Testis (tissue), 2 donors: ENCODE measurements at regions not wholly inside any gene's neighbourhood (a gene's known extent, or its start where the extent isn't known, plus 50 kb on each side); places are given as distances from the start of the nearest gene placed in this dataset.

Experiments
- DNase-seq: peaks from one replicate; pipeline ENCODE4 v3.0.0-alpha.2; 2019
- H3K27ac ChIP-seq, 2 donors: fragments of 200-600 bp; sonication (generic); one replicate each; pipeline ENCODE4 v1.5.1; 2019
- H3K27me3 ChIP-seq: fragments of 200-600 bp; sonication (generic); one replicate; pipeline ENCODE4 v1.5.1; 2019
- H3K36me3 ChIP-seq: fragments of 200-600 bp; sonication (generic); one replicate; pipeline ENCODE4 v1.5.1; 2017; ENCODE audit warnings: low read depth; ENCODE audit errors: missing control alignments
- H3K4me1 ChIP-seq: fragments of 200-600 bp; sonication (generic); one replicate; pipeline ENCODE4 v1.5.1; 2019
- H3K4me3 ChIP-seq, 2 donors: fragments of 200-600 bp; sonication (generic); one replicate each; pipeline ENCODE4 v1.5.1; 2017 to 2019
- H3K9me3 ChIP-seq: fragments of 200-600 bp; sonication (generic); one replicate; pipeline ENCODE4 v1.5.1; 2017
- CTCF ChIP-seq, 3 experiments: fragments of 450-650 bp in 2 of 3; fragments of 200-600 bp in 1 of 3; sonication (generic) in 1 of 3; IDR thresholded peaks; one replicate each; pipeline ENCODE4 v1.5.1; 2016 to 2019; ENCODE audit warnings: antibody characterized with exemption in 3 of 3, mild to moderate bottlenecking in 2 of 3, moderate library complexity in 1 of 3
- POLR2A ChIP-seq: fragments of 450-650 bp; IDR thresholded peaks from one replicate; pipeline ENCODE4 v1.6.1; 2017; ENCODE audit warnings: antibody characterized with exemption, mild to moderate bottlenecking, moderate library complexity
- WGBS, 2 donors: methylation state at CpG; one replicate each; pipeline ENCODE4 v1.1.5; 2018; 5-methylcytosine and 5-hydroxymethylcytosine counted together
- intact Hi-C: fragments of 100-400 bp; cut with DNase I; formaldehyde crosslinking; loops from one replicate; pipeline ENCODE4 v1.15.1; 2023; ENCODE audit warnings: low total_unique reads

- Histone ChIP-seq H3K9me3 (no peaks in the 10 kb centered on the region), H3K27ac (no peak overlapping the region), H3K36me3 (no peaks in the 10 kb centered on the region), H3K4me1 (no peaks in the 10 kb centered on the region), H3K27me3 (no peaks in the 10 kb centered on the region), H3K4me3 (no peak overlapping the region)
- no peak for DNase-seq
- no peak for TF ChIP-seq POLR2A
- no peak for TF ChIP-seq CTCF (IDR thresholded peaks at IDR 0.05)
- WGBS, 2 donors, result 88 to 92% methylated on average over 1 of the region's 1 CpG
- intact Hi-C loops, result no loop called here
Observed at GRCh38 chr13:70714993-70715392, 606.7 kb upstream of the KLHL1 start.

- no peak overlapping the region for H3K4me3 ChIP-seq
- DNase-seq, result no peak
- H3K27ac ChIP-seq, result no peak overlapping the region
- no peaks in the 10 kb centered on the region for H3K36me3 ChIP-seq
- no peaks in the 10 kb centered on the region for H3K27me3 ChIP-seq
- TF ChIP-seq POLR2A (no peak), CTCF (IDR thresholded peaks at IDR 0.05) (no peak)
- H3K9me3 ChIP-seq, result no peaks in the 10 kb centered on the region
- no peaks in the 10 kb centered on the region for H3K4me1 ChIP-seq
- intact Hi-C loops, result no loop called here
Observed at GRCh38 chr13:70708775-70709174, 600.5 kb upstream of the KLHL1 start.

GRCh38 chr13:70703755-70704154, 595.5 kb upstream of the KLHL1 start:
- no peaks in the 10 kb centered on the region for H3K9me3 ChIP-seq
- no peak for DNase-seq
- WGBS, 2 donors, result 65 to 66% methylated on average over 4 of the region's 4 CpGs
- H3K36me3 ChIP-seq, result no peaks in the 10 kb centered on the region
- no peak overlapping the region for H3K4me3 ChIP-seq
- no peaks in the 10 kb centered on the region for H3K27me3 ChIP-seq
- H3K27ac ChIP-seq, result no peak overlapping the region
- TF ChIP-seq CTCF (IDR thresholded peaks at IDR 0.05), result no peak
- TF ChIP-seq POLR2A, result no peak
- H3K4me1 ChIP-seq, result no peaks in the 10 kb centered on the region
- intact Hi-C loops, result no loop called here

- Histone ChIP-seq H3K27ac (no peak overlapping the region), H3K27me3 (no peaks in the 10 kb centered on the region), H3K36me3 (no peaks in the 10 kb centered on the region), H3K9me3 (no peaks in the 10 kb centered on the region), H3K4me3 (no peak overlapping the region), H3K4me1 (no peaks in the 10 kb centered on the region)
- 51 to 53% methylated on average over 3 of the region's 3 CpGs for WGBS, 2 donors
- intact Hi-C loops, result no loop called here
- DNase-seq, result no peak
- TF ChIP-seq POLR2A (no peak), CTCF (IDR thresholded peaks at IDR 0.05) (no peak)
Observed at GRCh38 chr13:70694996-70695715, 586.9 kb upstream of the KLHL1 start.

GRCh38 chr13:70668983-70669382, 560.7 kb upstream of the KLHL1 start:
- H3K27me3 ChIP-seq, result no peaks in the 10 kb centered on the region
- intact Hi-C loops, result no loop called here
- H3K9me3 ChIP-seq, result no peaks in the 10 kb centered on the region
- TF ChIP-seq CTCF (IDR thresholded peaks at IDR 0.05) (no peak), POLR2A (no peak)
- no peak overlapping the region for H3K4me3 ChIP-seq
- no peaks in the 10 kb centered on the region for H3K4me1 ChIP-seq
- no peaks in the 10 kb centered on the region for H3K36me3 ChIP-seq
- DNase-seq, result no peak
- H3K27ac ChIP-seq, result no peak overlapping the region
